Osteoblast (primary cell): ENCODE measurements at regions not wholly inside any gene's neighbourhood (a gene's known extent, or its start where the extent isn't known, plus 50 kb on each side); places are given as distances from the start of the nearest gene placed in this dataset.

Experiments used
- DNase-seq: peaks from one replicate; pipeline ENCODE4 v3.0.0; 2011; ENCODE audit warnings: low spot score, mixed read lengths; ENCODE audit not compliant: insufficient read length; ENCODE audit errors: missing footprints
- H2AFZ ChIP-seq: 2 replicates; pipeline ENCODE4 v1.6.0; 2011; ENCODE audit warnings: mild to moderate bottlenecking, low read length
- H3K27ac ChIP-seq: 2 replicates; pipeline ENCODE4 v1.5.1; 2011; ENCODE audit warnings: mild to moderate bottlenecking, low read depth, low read length, moderate library complexity
- H3K27me3 ChIP-seq: 2 replicates; pipeline ENCODE4 v1.6.0; 2012; ENCODE audit warnings: mild to moderate bottlenecking, control low read depth, inconsistent platforms, low read length, moderate library complexity; ENCODE audit not compliant: insufficient read depth
- H3K36me3 ChIP-seq: 2 replicates; pipeline ENCODE4 v1.5.1; 2011; ENCODE audit warnings: mild to moderate bottlenecking, low read length, control low read depth, moderate library complexity; ENCODE audit not compliant: insufficient read depth
- H3K4me1 ChIP-seq: 2 replicates; pipeline ENCODE4 v1.5.1; 2011; ENCODE audit warnings: mild to moderate bottlenecking, low read length, control low read depth, moderate library complexity; ENCODE audit not compliant: insufficient read depth
- H3K4me2 ChIP-seq: 2 replicates; pipeline ENCODE4 v1.6.0; 2011; ENCODE audit warnings: mild to moderate bottlenecking, low read length; ENCODE audit not compliant: insufficient read depth
- H3K4me3 ChIP-seq: fragments of 200-600 bp; sonication (generic); 3 replicates; pipeline ENCODE4 v1.5.1; 2012; ENCODE audit warnings: mild to moderate bottlenecking, low read length, inconsistent platforms; ENCODE audit not compliant: insufficient read depth
- H3K79me2 ChIP-seq: 2 replicates; pipeline ENCODE4 v1.6.0; 2012; ENCODE audit warnings: mild to moderate bottlenecking, low read length, control low read depth, inconsistent platforms; ENCODE audit not compliant: insufficient read depth
- H3K9me3 ChIP-seq: 2 replicates; pipeline ENCODE4 v1.5.1; 2011; ENCODE audit warnings: low read depth, low read length, control low read depth
- H4K20me1 ChIP-seq: 2 replicates; pipeline ENCODE4 v1.6.0; 2012; ENCODE audit warnings: mild to moderate bottlenecking, low read length, control low read depth; ENCODE audit not compliant: insufficient read depth
- TF ChIP-seq, protein P1 (sequence below): IDR thresholded peaks from 2 replicates; pipeline ENCODE4 v1.5.1; 2011; ENCODE audit warnings: mild to moderate bottlenecking, low read depth, low read length, moderate library complexity; ENCODE audit errors: extremely low read depth

- no peak overlapping the region for H2AFZ ChIP-seq
- no peaks in the 10 kb centered on the region for H3K4me1 ChIP-seq
- no peaks in the 10 kb centered on the region for H3K27me3 ChIP-seq
- TF ChIP-seq, protein P1, sequence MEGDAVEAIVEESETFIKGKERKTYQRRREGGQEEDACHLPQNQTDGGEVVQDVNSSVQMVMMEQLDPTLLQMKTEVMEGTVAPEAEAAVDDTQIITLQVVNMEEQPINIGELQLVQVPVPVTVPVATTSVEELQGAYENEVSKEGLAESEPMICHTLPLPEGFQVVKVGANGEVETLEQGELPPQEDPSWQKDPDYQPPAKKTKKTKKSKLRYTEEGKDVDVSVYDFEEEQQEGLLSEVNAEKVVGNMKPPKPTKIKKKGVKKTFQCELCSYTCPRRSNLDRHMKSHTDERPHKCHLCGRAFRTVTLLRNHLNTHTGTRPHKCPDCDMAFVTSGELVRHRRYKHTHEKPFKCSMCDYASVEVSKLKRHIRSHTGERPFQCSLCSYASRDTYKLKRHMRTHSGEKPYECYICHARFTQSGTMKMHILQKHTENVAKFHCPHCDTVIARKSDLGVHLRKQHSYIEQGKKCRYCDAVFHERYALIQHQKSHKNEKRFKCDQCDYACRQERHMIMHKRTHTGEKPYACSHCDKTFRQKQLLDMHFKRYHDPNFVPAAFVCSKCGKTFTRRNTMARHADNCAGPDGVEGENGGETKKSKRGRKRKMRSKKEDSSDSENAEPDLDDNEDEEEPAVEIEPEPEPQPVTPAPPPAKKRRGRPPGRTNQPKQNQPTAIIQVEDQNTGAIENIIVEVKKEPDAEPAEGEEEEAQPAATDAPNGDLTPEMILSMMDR: no peak
- H3K27ac ChIP-seq: no peak overlapping the region
- no peaks in the 10 kb centered on the region for H3K79me2 ChIP-seq
- H4K20me1 ChIP-seq: no peaks in the 10 kb centered on the region
- H3K4me3 ChIP-seq: no peak overlapping the region
- no peak overlapping the region for H3K4me2 ChIP-seq
- no peaks in the 10 kb centered on the region for H3K9me3 ChIP-seq
- no peaks in the 10 kb centered on the region for H3K36me3 ChIP-seq
- no peak for DNase-seq
These were observed 173.2 kb upstream of the GULP1 start for GRCh38 chr2:188118431-188118830.

- Histone ChIP-seq H2AFZ (no peak overlapping the region), H3K36me3 (no peaks in the 10 kb centered on the region)
These were observed 172.4 kb upstream of the GULP1 start for GRCh38 chr2:188119112-188119838.

DNA sequence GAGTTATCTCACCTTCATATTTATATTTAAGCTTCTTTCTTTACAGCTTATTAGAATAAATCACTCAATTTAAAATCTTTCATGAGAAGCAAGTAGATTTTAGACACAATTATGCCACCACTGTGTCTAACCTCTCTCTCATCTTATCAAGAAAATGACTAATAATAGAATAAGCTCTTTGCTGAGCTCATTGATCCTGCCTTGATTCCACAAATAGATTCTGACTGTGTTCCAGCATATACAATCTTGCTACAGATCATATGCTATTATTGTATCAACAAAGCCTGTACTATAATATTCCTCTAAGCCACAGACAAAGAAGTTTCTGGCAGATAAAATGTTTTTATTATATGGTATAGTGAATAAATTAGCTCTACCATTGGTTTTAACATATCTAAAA, 168.7 kb upstream of the GULP1 start:
- peak; percentile 36 for DNase-seq
- Histone ChIP-seq H4K20me1 (no peaks in the 10 kb centered on the region), H3K27ac (no peak overlapping the region), H3K36me3 (no peaks in the 10 kb centered on the region), H3K79me2 (no peaks in the 10 kb centered on the region), H3K4me2 (no peak overlapping the region), H3K4me3 (no peak overlapping the region), H2AFZ (no peak overlapping the region), H3K4me1 (no peaks in the 10 kb centered on the region), H3K27me3 (no peaks in the 10 kb centered on the region), H3K9me3 (no peaks in the 10 kb centered on the region)
- TF ChIP-seq, protein P1: no peak

More at GRCh38 chr2:188119112-188119838, 172.4 kb upstream of the GULP1 start:
- no peaks in the 10 kb centered on the region for H3K9me3 ChIP-seq
- no peaks in the 10 kb centered on the region for H4K20me1 ChIP-seq
- H3K27me3 ChIP-seq: no peaks in the 10 kb centered on the region
- no peak overlapping the region for H3K4me2 ChIP-seq
- H3K27ac ChIP-seq: no peak overlapping the region
- H3K4me1 ChIP-seq: no peaks in the 10 kb centered on the region
- no peak for DNase-seq
- no peaks in the 10 kb centered on the region for H3K79me2 ChIP-seq
- TF ChIP-seq, protein P1: no peak
- no peak overlapping the region for H3K4me3 ChIP-seq

GRCh38 chr2:188129677-188130076, 162.0 kb upstream of the GULP1 start:
- DNase-seq: no peak
- Histone ChIP-seq H3K36me3 (no peaks in the 10 kb centered on the region), H2AFZ (no peak overlapping the region), H3K79me2 (no peaks in the 10 kb centered on the region), H3K9me3 (no peaks in the 10 kb centered on the region), H3K4me2 (no peak overlapping the region), H3K4me1 (no peaks in the 10 kb centered on the region), H3K27ac (no peak overlapping the region), H3K4me3 (no peak overlapping the region), H3K27me3 (no peaks in the 10 kb centered on the region), H4K20me1 (no peaks in the 10 kb centered on the region)
- TF ChIP-seq, protein P1: no peak
